NB4 (cell line): ENCODE measurements at regions not wholly inside any gene's neighbourhood (a gene's known extent, or its start where the extent isn't known, plus 50 kb on each side); places are given as distances from the start of the nearest gene placed in this dataset.

Experiments
- MAX ChIP-seq: IDR thresholded peaks from 2 replicates; pipeline ENCODE4 v1.6.1; 2011; ENCODE audit warnings: low read depth, low read length
- MYC ChIP-seq: IDR thresholded peaks from 2 replicates; pipeline ENCODE4 v1.6.1; 2011; ENCODE audit warnings: low read depth, low read length
- POLR2A ChIP-seq: IDR thresholded peaks from 2 replicates; pipeline ENCODE4 v1.6.1; 2011; ENCODE audit warnings: mild to moderate bottlenecking; ENCODE audit not compliant: insufficient read length; ENCODE audit errors: extremely low read depth
- TF ChIP-seq, protein P1 (sequence below): IDR thresholded peaks from one replicate; pipeline ENCODE4 v1.5.1; 2012; ENCODE audit warnings: low read depth, low read length

GRCh38 chr20:11452326-11452725 lies 465.4 kb upstream of the BTBD3 start:
- TF ChIP-seq, protein P1, sequence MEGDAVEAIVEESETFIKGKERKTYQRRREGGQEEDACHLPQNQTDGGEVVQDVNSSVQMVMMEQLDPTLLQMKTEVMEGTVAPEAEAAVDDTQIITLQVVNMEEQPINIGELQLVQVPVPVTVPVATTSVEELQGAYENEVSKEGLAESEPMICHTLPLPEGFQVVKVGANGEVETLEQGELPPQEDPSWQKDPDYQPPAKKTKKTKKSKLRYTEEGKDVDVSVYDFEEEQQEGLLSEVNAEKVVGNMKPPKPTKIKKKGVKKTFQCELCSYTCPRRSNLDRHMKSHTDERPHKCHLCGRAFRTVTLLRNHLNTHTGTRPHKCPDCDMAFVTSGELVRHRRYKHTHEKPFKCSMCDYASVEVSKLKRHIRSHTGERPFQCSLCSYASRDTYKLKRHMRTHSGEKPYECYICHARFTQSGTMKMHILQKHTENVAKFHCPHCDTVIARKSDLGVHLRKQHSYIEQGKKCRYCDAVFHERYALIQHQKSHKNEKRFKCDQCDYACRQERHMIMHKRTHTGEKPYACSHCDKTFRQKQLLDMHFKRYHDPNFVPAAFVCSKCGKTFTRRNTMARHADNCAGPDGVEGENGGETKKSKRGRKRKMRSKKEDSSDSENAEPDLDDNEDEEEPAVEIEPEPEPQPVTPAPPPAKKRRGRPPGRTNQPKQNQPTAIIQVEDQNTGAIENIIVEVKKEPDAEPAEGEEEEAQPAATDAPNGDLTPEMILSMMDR, result no peak
- TF ChIP-seq POLR2A, result no peak
- no peak for TF ChIP-seq MAX
- TF ChIP-seq MYC, result no peak
